ENCODE measurements at regions not wholly inside any gene's neighbourhood (a gene's known extent, or its start where the extent isn't known, plus 50 kb on each side); places are given as distances from the start of the nearest gene placed in this dataset.

DNA sequence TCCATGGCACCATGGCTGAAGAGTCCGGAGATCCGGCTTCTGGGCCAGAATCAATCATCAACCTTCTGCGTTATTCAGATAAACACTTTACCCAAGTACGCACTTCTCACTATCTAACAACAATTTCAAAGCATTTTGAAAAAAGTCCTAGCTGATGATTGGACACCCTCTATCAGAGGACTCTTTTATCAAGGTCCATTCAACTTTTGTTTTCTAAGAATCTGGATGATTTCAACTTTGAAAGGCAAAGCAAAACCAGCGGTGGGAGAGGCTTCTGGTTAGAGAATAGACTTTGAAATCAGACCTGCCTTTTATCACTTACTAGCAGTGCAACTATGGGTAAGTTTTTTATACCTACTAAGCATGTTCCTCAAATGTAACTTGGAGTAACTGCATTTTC, 293.6 kb upstream of the TNP1 start:
- no peak overlapping the region for H3K27ac ChIP-seq (ENCODE audit: low read depth in 2 of 2, low read length in 1 of 2)
- WGBS, 2 donors = 85 to 93% methylated on average over 5 of the region's 5 CpGs

DNA sequence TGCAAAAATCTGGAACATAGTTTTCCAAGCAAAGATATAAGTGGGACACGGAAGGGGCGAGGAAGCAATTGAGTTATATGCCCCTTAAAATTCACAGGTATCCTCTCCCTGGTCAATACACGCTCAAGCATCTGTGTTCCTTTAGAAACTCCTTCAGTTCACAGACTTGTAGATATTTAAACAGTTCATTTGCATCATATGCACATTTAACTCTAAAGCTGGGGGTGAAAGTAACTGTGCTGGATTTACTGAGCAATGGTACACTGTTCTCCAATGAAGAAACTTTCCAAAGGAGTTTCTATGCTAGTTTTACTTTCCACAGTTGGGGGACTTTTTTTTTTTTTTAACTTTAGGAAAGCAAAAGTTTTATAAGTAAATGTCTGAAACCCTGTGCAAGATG, 293.0 kb upstream of the TNP1 start:
- H3K4me1 ChIP-seq (ENCODE audit: control insufficient read depth in 2 of 2, insufficient read depth in 2 of 2, low read length in 1 of 2) = no peaks in the 10 kb centered on the region
- WGBS, 2 donors = 85 to 94% methylated on average over 3 of the region's 3 CpGs
- no peaks in the 10 kb centered on the region for H3K36me3 ChIP-seq (ENCODE audit: control insufficient read depth in 2 of 2, insufficient read depth in 2 of 2, low read length in 1 of 2)
- no peak overlapping the region for H3K4me3 ChIP-seq (ENCODE audit: low read depth in 1 of 2, low read length in 2 of 2)
- H3K27me3 ChIP-seq (ENCODE audit: control insufficient read depth in 1 of 2, insufficient read depth in 2 of 2, low read length in 2 of 2) = no peaks in the 10 kb centered on the region
- no peak overlapping the region for H3K27ac ChIP-seq (ENCODE audit: low read depth in 2 of 2, low read length in 1 of 2)
- H3K9me3 ChIP-seq (ENCODE audit: control insufficient read depth in 2 of 2, insufficient read depth in 1 of 2, low read depth in 1 of 2, low read length in 1 of 2) = no peaks in the 10 kb centered on the region

More for the DNA sequence above, 293.6 kb upstream of the TNP1 start:
- H3K4me3 ChIP-seq (ENCODE audit: low read depth in 1 of 2, low read length in 2 of 2) = no peak overlapping the region
- no peaks in the 10 kb centered on the region for H3K27me3 ChIP-seq (ENCODE audit: control insufficient read depth in 1 of 2, insufficient read depth in 2 of 2, low read length in 2 of 2)
- no peaks in the 10 kb centered on the region for H3K36me3 ChIP-seq (ENCODE audit: control insufficient read depth in 2 of 2, insufficient read depth in 2 of 2, low read length in 1 of 2)
- no peaks in the 10 kb centered on the region for H3K4me1 ChIP-seq (ENCODE audit: control insufficient read depth in 2 of 2, insufficient read depth in 2 of 2, low read length in 1 of 2)
- H3K9me3 ChIP-seq (ENCODE audit: control insufficient read depth in 2 of 2, insufficient read depth in 1 of 2, low read depth in 1 of 2, low read length in 1 of 2) = no peaks in the 10 kb centered on the region

DNA sequence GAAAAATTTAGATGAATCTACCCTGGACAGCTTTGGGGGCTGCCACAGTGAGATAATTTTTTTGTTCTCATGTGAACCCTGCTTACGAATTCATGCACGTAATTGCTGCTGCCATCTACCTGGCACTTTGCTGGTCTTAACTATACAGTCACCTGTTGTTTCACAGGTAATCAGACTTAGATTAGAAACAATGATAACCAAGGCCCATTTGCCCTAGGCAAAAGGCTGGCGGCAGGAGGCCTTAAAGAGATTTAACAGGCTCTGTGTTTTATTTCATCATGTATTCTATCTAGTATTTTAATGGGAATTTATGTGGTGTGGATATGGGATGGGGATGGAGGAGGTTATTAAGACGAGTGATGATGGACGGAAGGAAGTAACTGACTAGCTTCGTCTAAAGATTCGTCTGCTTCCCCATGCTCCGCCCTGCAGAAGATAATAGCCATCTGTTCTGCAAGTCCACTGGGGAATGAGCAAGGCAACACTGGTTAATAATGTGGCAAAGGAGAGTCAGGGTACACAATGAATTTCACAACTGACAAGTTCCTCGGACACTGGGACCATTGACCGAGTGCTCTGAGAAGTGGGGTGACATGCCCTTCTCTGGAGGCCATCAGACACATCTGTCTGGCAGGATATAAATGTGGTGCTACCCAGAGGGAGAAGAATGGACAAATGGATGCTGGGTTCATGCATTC, 291.8 kb upstream of the TNP1 start:
- Histone ChIP-seq H3K9me3 (ENCODE audit: control insufficient read depth in 2 of 2, insufficient read depth in 1 of 2, low read depth in 1 of 2, low read length in 1 of 2) (no peaks in the 10 kb centered on the region), H3K4me1 (ENCODE audit: control insufficient read depth in 2 of 2, insufficient read depth in 2 of 2, low read length in 1 of 2) (no peaks in the 10 kb centered on the region), H3K36me3 (ENCODE audit: control insufficient read depth in 2 of 2, insufficient read depth in 2 of 2, low read length in 1 of 2) (no peaks in the 10 kb centered on the region), H3K4me3 (ENCODE audit: low read depth in 1 of 2, low read length in 2 of 2) (no peak overlapping the region), H3K27ac (ENCODE audit: low read depth in 2 of 2, low read length in 1 of 2) (no peak overlapping the region), H3K27me3 (ENCODE audit: control insufficient read depth in 1 of 2, insufficient read depth in 2 of 2, low read length in 2 of 2) (no peaks in the 10 kb centered on the region)
- 74 to 84% methylated on average over 10 of the region's 10 CpGs for WGBS, 2 donors

DNA sequence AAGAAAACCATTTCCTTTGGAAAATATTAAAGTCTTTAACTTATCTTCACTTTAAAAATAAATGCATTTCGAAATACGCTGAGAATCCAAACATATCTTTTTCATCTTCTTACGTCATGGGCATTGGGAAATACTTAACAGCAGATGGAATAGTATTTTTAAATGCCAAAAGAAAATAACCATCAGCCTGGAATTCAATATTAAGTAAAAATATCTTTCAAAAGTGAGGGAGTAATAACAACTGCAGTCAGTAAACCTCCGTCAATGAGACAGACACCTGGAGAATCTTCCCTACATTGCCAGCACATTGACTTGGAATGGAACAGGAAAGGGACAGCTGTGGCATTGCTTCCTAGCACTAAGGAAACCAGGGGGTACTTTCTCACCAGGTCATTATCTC, 290.4 kb upstream of the TNP1 start:
- Histone ChIP-seq H3K9me3 (ENCODE audit: control insufficient read depth in 2 of 2, insufficient read depth in 1 of 2, low read depth in 1 of 2, low read length in 1 of 2) (no peaks in the 10 kb centered on the region), H3K36me3 (ENCODE audit: control insufficient read depth in 2 of 2, insufficient read depth in 2 of 2, low read length in 1 of 2) (no peaks in the 10 kb centered on the region), H3K27ac (ENCODE audit: low read depth in 2 of 2, low read length in 1 of 2) (no peak overlapping the region), H3K27me3 (ENCODE audit: control insufficient read depth in 1 of 2, insufficient read depth in 2 of 2, low read length in 2 of 2) (no peaks in the 10 kb centered on the region), H3K4me3 (ENCODE audit: low read depth in 1 of 2, low read length in 2 of 2) (no peak overlapping the region), H3K4me1 (ENCODE audit: control insufficient read depth in 2 of 2, insufficient read depth in 2 of 2, low read length in 1 of 2) (no peaks in the 10 kb centered on the region)
- 87 to 90% methylated on average over 4 of the region's 4 CpGs for WGBS, 2 donors

DNA sequence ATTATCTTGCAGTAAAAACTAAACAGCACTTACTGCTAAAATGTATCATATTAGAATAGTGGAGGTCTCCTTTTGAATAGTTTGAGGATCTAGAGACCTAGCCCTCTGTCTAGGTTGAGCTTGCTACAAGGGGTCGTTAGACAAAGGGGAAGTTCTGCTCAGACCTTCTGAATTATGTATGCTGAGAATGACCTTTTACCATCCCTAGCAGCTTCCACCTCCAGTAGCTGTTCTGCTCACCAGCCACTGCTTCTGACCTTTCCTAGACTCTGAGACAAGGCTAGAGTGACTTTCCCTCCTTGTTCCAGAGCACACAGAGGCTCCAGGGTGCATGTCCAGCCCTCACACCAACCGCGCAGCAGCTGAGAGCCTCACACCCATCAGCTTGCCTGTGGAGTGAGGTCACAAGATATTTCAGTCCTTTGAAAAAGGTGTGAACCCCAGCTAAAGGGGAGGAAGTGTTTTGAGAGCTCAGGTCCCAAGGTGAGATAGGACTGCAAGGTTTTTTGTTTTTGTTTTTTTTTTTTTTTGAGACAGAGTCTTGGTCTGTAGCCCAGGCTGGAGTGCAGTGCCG, 289.3 kb upstream of the TNP1 start:
- WGBS, 2 donors = 77 to 89% methylated on average over 4 of the region's 4 CpGs

DNA sequence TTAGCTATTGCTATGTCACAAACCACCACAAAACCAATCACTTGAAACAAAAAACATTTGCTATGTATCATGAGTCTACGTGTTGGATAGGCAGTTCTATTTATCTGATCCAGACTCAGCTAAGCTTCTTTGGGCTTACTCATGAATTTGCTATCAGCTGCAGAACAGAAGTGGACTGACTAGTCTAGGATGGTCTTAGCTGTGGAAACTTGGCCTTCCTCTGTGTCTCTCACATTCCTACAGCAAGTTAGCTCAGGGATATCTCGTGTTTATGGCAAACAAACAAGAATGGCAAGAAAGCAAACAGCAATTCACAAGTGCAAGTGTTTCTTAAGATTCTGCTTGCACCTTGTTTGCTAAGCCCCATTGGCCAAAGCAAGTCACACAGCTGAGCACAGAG, 288.0 kb upstream of the TNP1 start:
- no peak overlapping the region for H3K4me3 ChIP-seq (ENCODE audit: low read depth in 1 of 2, low read length in 2 of 2)
- no peaks in the 10 kb centered on the region for H3K9me3 ChIP-seq (ENCODE audit: control insufficient read depth in 2 of 2, insufficient read depth in 1 of 2, low read depth in 1 of 2, low read length in 1 of 2)
- H3K27ac ChIP-seq (ENCODE audit: low read depth in 2 of 2, low read length in 1 of 2) = no peak overlapping the region
- H3K4me1 ChIP-seq (ENCODE audit: control insufficient read depth in 2 of 2, insufficient read depth in 2 of 2, low read length in 1 of 2) = no peaks in the 10 kb centered on the region
- no peaks in the 10 kb centered on the region for H3K36me3 ChIP-seq (ENCODE audit: control insufficient read depth in 2 of 2, insufficient read depth in 2 of 2, low read length in 1 of 2)
- H3K27me3 ChIP-seq (ENCODE audit: control insufficient read depth in 1 of 2, insufficient read depth in 2 of 2, low read length in 2 of 2) = no peaks in the 10 kb centered on the region
- WGBS, 2 donors = 56 to 68% methylated on average over 2 of the region's 2 CpGs

More for the DNA sequence above, 289.3 kb upstream of the TNP1 start:
- H3K27me3 ChIP-seq (ENCODE audit: control insufficient read depth in 1 of 2, insufficient read depth in 2 of 2, low read length in 2 of 2) = no peaks in the 10 kb centered on the region
- no peak overlapping the region for H3K4me3 ChIP-seq (ENCODE audit: low read depth in 1 of 2, low read length in 2 of 2)
- no peak overlapping the region for H3K27ac ChIP-seq (ENCODE audit: low read depth in 2 of 2, low read length in 1 of 2)
- H3K4me1 ChIP-seq (ENCODE audit: control insufficient read depth in 2 of 2, insufficient read depth in 2 of 2, low read length in 1 of 2) = no peaks in the 10 kb centered on the region
- no peaks in the 10 kb centered on the region for H3K36me3 ChIP-seq (ENCODE audit: control insufficient read depth in 2 of 2, insufficient read depth in 2 of 2, low read length in 1 of 2)
- no peaks in the 10 kb centered on the region for H3K9me3 ChIP-seq (ENCODE audit: control insufficient read depth in 2 of 2, insufficient read depth in 1 of 2, low read depth in 1 of 2, low read length in 1 of 2)

DNA sequence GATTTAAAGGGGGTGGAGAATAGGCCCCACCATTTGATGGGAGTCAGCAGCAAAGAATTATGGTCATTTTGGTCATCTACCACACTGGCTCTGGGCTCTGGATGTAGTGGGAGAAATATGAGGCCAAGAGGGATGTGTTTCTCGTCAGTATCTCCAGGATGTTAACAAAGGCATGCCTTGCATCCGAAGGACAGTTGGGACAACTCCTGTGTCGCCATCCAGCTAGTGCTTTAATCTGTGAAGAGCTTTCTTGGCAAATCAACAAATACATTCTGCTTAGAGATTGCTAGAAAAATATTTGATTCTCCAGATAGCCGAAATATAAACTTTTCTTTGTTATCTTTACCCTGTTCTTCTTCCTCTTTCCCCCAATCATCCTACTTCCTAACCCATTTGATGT, 287.1 kb upstream of the TNP1 start:
- Histone ChIP-seq H3K4me3 (ENCODE audit: low read depth in 1 of 2, low read length in 2 of 2) (no peak overlapping the region), H3K27me3 (ENCODE audit: control insufficient read depth in 1 of 2, insufficient read depth in 2 of 2, low read length in 2 of 2) (no peaks in the 10 kb centered on the region), H3K36me3 (ENCODE audit: control insufficient read depth in 2 of 2, insufficient read depth in 2 of 2, low read length in 1 of 2) (no peaks in the 10 kb centered on the region), H3K27ac (ENCODE audit: low read depth in 2 of 2, low read length in 1 of 2) (no peak overlapping the region), H3K4me1 (ENCODE audit: control insufficient read depth in 2 of 2, insufficient read depth in 2 of 2, low read length in 1 of 2) (no peaks in the 10 kb centered on the region), H3K9me3 (ENCODE audit: control insufficient read depth in 2 of 2, insufficient read depth in 1 of 2, low read depth in 1 of 2, low read length in 1 of 2) (no peaks in the 10 kb centered on the region)
- 80 to 90% methylated on average over 4 of the region's 4 CpGs for WGBS, 2 donors

DNA sequence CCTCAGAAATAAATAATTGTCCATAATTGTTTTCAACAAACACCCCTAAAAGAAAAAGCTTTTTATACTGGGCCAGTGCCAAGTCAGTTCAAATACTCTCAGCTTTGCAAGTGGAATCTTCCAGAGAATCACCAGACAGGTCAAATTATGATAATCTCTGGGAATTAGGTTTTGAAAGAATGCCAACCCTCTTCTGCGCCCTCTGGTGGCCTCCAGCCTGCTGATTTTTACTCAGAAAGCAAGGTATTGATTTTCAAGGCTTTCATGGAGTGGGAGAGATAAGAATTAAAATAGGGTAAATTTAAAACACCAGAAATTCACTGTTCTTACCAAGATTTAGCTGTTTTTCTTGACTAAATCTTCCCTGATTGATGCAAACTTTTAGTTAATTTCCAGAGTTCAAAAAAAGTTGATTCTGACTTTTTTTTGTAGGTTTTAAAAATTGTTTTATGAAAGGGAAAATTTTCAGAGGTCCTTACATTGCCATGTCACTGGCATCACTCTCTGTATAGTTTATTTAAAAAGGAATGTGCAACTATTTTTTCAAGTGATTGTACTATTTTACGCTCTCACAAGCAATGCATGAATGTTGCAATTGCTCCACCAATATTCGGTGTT, 282.9 kb upstream of the TNP1 start:
- no peaks in the 10 kb centered on the region for H3K27me3 ChIP-seq (ENCODE audit: control insufficient read depth in 1 of 2, insufficient read depth in 2 of 2, low read length in 2 of 2)
- H3K9me3 ChIP-seq (ENCODE audit: control insufficient read depth in 2 of 2, insufficient read depth in 1 of 2, low read depth in 1 of 2, low read length in 1 of 2) = no peaks in the 10 kb centered on the region
- H3K4me3 ChIP-seq (ENCODE audit: low read depth in 1 of 2, low read length in 2 of 2) = no peak overlapping the region
- no peak overlapping the region for H3K27ac ChIP-seq (ENCODE audit: low read depth in 2 of 2, low read length in 1 of 2)
- 77 to 82% methylated on average over 3 of the region's 3 CpGs for WGBS, 2 donors
- no peaks in the 10 kb centered on the region for H3K36me3 ChIP-seq (ENCODE audit: control insufficient read depth in 2 of 2, insufficient read depth in 2 of 2, low read length in 1 of 2)
- H3K4me1 ChIP-seq (ENCODE audit: control insufficient read depth in 2 of 2, insufficient read depth in 2 of 2, low read length in 1 of 2) = no peaks in the 10 kb centered on the region

DNA sequence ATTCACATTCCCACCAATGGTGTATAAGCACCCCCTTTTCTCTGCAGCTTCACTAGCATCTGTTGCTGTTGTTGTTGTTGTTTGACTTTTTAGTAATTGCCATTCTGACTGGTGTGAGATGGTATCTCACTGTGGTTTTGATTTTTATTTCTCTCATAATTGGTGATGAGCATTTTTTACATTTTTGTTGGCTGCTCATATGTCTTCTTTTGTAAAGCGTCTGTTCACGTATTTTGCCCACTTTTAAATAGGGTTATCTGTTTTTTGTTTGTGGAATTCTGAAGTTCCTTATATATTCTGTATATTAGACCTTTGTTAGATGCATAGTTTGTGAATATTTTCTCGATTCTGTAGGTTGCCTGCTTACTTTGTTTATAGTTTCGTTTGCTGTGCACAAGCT, 278.4 kb upstream of the TNP1 start:
- no peak overlapping the region for H3K4me3 ChIP-seq (ENCODE audit: low read depth in 1 of 2, low read length in 2 of 2)
- H3K27me3 ChIP-seq (ENCODE audit: control insufficient read depth in 1 of 2, insufficient read depth in 2 of 2, low read length in 2 of 2) = no peaks in the 10 kb centered on the region
- no peaks in the 10 kb centered on the region for H3K4me1 ChIP-seq (ENCODE audit: control insufficient read depth in 2 of 2, insufficient read depth in 2 of 2, low read length in 1 of 2)
- H3K36me3 ChIP-seq (ENCODE audit: control insufficient read depth in 2 of 2, insufficient read depth in 2 of 2, low read length in 1 of 2) = no peaks in the 10 kb centered on the region
- no peaks in the 10 kb centered on the region for H3K9me3 ChIP-seq (ENCODE audit: control insufficient read depth in 2 of 2, insufficient read depth in 1 of 2, low read depth in 1 of 2, low read length in 1 of 2)
- H3K27ac ChIP-seq (ENCODE audit: low read depth in 2 of 2, low read length in 1 of 2) = no peak overlapping the region
- 89 to 92% methylated on average over 4 of the region's 4 CpGs for WGBS, 2 donors

DNA sequence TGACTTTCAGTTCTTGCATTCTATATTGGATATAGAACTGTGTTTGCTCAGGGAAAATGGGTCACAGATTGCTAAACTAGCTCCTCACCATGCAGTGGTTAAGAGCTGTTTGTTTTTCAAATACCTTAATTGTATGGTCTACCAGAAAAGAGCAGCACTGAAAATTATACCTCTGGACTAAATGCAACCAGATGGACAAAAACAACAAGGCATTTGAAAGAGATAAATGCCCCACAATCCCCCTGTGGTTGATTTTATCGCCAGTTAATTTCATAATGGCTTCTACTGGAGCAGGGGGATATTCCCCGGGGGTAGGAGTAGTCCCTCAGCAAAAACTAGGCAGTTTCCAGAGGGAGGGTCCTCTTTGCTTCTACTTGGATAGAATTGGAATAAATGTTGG, 267.9 kb upstream of the TNP1 start:
- 84 to 88% methylated on average over 2 of the region's 2 CpGs for WGBS, 2 donors
- no peaks in the 10 kb centered on the region for H3K36me3 ChIP-seq (ENCODE audit: control insufficient read depth in 2 of 2, insufficient read depth in 2 of 2, low read length in 1 of 2)

More for the DNA sequence above, 267.9 kb upstream of the TNP1 start:
- H3K4me3 ChIP-seq (ENCODE audit: low read depth in 1 of 2, low read length in 2 of 2) = no peak overlapping the region
- no peaks in the 10 kb centered on the region for H3K9me3 ChIP-seq (ENCODE audit: control insufficient read depth in 2 of 2, insufficient read depth in 1 of 2, low read depth in 1 of 2, low read length in 1 of 2)
- no peaks in the 10 kb centered on the region for H3K27me3 ChIP-seq (ENCODE audit: control insufficient read depth in 1 of 2, insufficient read depth in 2 of 2, low read length in 2 of 2)
- no peak overlapping the region for H3K27ac ChIP-seq (ENCODE audit: low read depth in 2 of 2, low read length in 1 of 2)
- no peaks in the 10 kb centered on the region for H3K4me1 ChIP-seq (ENCODE audit: control insufficient read depth in 2 of 2, insufficient read depth in 2 of 2, low read length in 1 of 2)
